IgD-negative memory B cell (primary cell): ENCODE measurements at regions not wholly inside any gene's neighbourhood (a gene's known extent, or its start where the extent isn't known, plus 50 kb on each side); places are given as distances from the start of the nearest gene placed in this dataset.
"Not testable (repeated sequence)": the region's sequence is repeated elsewhere in the genome, so short reads cannot be mapped to it uniquely, and the experiment has no call there.

Experiments
- H3K27ac Mint-ChIP-seq, 3 donors: one replicate each; pipeline ENCODE4 v1.8.0; 2020 to 2022; ENCODE audit warnings: mild to moderate bottlenecking in 3 of 3, mixed read lengths in 3 of 3, moderate library complexity in 1 of 3
- H3K27me3 Mint-ChIP-seq: one replicate; pipeline ENCODE4 v1.8.0; 2021; ENCODE audit warnings: mixed read lengths
- H3K36me3 Mint-ChIP-seq: one replicate; pipeline ENCODE4 v1.8.0; 2020; ENCODE audit warnings: mild to moderate bottlenecking, mixed read lengths
- H3K4me1 Mint-ChIP-seq, 3 donors: one replicate each; pipeline ENCODE4 v1.8.0; 2020 to 2022; ENCODE audit warnings: mixed read lengths in 3 of 3, mild to moderate bottlenecking in 1 of 3
- H3K4me3 Mint-ChIP-seq, 4 donors: one replicate each; pipeline ENCODE4 v1.8.0; 2020 to 2022; ENCODE audit warnings: mild to moderate bottlenecking in 4 of 4, mixed read lengths in 4 of 4, moderate library complexity in 3 of 4
- H3K9me3 Mint-ChIP-seq, 3 donors: one replicate each; pipeline ENCODE4 v1.8.0; 2020 to 2021; ENCODE audit warnings: mixed read lengths in 3 of 3, mild to moderate bottlenecking in 1 of 3

DNA sequence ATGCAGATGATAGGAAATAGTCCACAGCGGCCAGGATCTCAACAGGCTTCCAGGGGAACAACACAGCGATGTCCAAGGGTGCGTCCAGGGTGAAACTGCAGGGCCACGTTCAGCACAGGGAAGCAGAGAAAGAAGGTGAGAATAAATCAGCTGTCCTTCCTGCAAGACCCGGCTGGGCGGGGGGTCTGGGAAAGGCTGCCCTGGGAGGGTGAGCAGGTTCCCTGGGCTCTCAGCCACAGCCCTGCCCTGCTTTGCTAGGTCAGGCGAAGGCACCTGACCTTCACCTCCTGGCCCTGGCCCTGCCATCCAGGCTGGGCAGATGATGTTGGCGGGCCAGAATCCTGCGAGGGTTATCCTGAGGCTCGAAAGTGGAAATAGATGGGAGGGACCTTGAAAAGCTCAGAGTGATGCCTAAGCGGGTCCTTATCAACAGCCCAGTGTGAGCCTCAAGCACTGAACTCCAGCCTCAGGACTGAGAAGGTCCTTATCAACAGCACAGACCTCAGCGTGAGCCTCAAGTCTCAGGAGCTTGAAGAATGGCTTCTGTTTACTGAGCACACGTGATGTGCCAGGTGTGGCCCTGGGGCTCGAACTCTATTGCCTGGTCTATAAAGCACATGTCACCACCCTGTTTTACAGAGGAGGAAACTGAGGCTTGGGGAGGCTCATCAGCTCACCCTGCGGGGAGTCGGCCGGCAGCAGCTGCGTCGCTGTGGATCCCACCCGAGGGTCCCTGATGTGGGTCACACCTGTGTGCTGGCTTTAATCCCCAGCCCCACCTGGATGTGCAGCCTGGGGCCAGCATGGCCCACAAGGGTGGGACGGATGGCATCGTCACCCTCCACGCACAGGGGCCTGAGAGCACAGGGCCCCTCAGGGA is 191.1 kb downstream of the BANP start:
- not testable (repeated sequence) for H3K27ac Mint-ChIP-seq, H3K27me3 Mint-ChIP-seq, H3K4me3 Mint-ChIP-seq

DNA sequence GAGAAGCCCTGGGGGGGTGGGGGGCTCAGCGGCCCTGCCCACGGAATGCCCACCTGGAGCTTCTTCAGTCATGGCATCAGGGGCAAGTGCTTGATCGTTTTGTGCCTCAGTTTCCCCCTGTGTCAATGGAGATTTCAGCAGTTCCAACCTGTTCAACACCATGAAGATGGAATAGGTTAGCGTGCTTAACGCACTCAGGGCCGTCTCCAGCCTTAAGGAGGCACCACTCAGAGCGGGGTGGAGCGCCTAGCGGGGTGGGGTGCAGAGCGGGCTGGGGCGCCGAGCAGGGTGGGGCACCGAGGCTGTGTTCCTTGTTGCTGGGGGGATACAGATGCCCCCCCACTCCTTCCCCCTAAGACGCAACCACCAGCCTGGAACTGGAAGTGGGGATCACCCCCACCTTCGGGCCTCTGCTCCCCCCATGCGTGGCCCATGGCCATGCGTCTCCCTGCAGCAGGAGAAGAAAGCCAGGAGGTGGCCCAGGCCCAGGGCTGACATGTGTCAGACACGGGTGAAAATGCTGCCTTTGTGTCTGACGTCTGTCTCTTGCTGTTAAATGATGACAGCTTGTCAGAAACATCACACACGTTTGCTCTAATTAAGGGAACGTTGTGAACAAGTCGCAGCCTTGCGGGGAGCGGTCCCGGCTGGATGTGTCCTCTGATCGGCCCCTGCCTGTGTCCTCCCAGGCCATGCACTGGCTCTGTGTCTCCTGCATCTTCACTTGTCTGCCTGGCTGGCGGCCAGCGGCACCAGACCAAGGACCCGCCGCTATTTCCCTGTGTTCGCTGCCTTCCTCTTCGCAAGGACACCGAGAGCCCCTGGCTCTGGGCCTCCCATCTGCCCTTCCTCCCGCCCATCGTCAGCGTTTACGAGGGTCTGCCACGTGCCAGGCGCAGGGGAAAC is 192.1 kb downstream of the BANP start:
- H3K27me3 Mint-ChIP-seq, H3K4me3 Mint-ChIP-seq, H3K9me3 Mint-ChIP-seq, H3K4me1 Mint-ChIP-seq, H3K36me3 Mint-ChIP-seq: not testable (repeated sequence)
- peak overlapping the region in 1 of 3 donors; percentile 67 for H3K27ac Mint-ChIP-seq

More for the DNA sequence above, 191.1 kb downstream of the BANP start:
- H3K36me3 Mint-ChIP-seq, H3K4me1 Mint-ChIP-seq: not testable (repeated sequence)
- peaks cover 4 to 14% (median 6%) of the 10 kb centered on the region in 3 donors for H3K9me3 Mint-ChIP-seq

- Mint-ChIP-seq H3K9me3 (no peaks in the 10 kb centered on the region), H3K27ac (peak overlapping the region in 1 of 3 donors; percentile 67), H3K4me3 (no peak overlapping the region), H3K27me3 (peaks cover 2% of the 10 kb centered on the region), H3K36me3 (no peaks in the 10 kb centered on the region), H3K4me1 (peaks cover 0 to 3% (median 0%) of the 10 kb centered on the region in 3 donors)
Observed at GRCh38 chr16:88144028-88144511, 192.8 kb downstream of the BANP start.

GRCh38 chr16:88145376-88145775 is 194.1 kb downstream of the BANP start:
- not testable (repeated sequence) for H3K36me3 Mint-ChIP-seq, H3K27me3 Mint-ChIP-seq, H3K4me3 Mint-ChIP-seq, H3K4me1 Mint-ChIP-seq, H3K9me3 Mint-ChIP-seq, H3K27ac Mint-ChIP-seq

- H3K9me3 Mint-ChIP-seq, H3K4me1 Mint-ChIP-seq, H3K27me3 Mint-ChIP-seq, H3K27ac Mint-ChIP-seq, H3K36me3 Mint-ChIP-seq, H3K4me3 Mint-ChIP-seq: not testable (repeated sequence)
Observed at GRCh38 chr16:88145824-88146405, 194.7 kb downstream of the BANP start.

DNA sequence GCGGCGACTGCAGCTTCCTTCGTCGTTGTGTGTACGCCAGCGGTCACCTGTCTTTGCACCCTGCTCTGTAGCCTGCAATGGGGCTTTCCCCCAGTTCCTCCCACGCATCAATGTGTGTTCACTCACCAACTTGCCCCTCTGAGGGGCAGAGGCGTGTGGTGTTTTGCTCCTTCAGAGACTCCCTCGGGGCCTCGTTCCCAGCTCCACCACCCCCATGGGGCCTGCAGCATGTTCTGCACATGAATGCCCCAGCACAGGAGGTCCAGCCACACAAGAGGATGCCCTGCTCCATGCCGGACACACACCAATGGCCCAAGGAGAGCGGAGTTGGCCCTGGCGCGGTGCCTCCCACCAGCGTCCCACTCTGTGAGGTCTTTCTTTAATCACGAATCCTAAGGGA is 196.8 kb downstream of the BANP start:
- not testable (repeated sequence) for H3K27me3 Mint-ChIP-seq, H3K36me3 Mint-ChIP-seq, H3K4me3 Mint-ChIP-seq, H3K27ac Mint-ChIP-seq, H3K4me1 Mint-ChIP-seq, H3K9me3 Mint-ChIP-seq

GRCh38 chr16:88148682-88149081 is 197.4 kb downstream of the BANP start:
- H3K4me1 Mint-ChIP-seq, H3K4me3 Mint-ChIP-seq, H3K9me3 Mint-ChIP-seq, H3K36me3 Mint-ChIP-seq, H3K27ac Mint-ChIP-seq, H3K27me3 Mint-ChIP-seq: not testable (repeated sequence)

GRCh38 chr16:88149158-88149603 is 197.9 kb downstream of the BANP start:
- H3K36me3 Mint-ChIP-seq, H3K4me1 Mint-ChIP-seq, H3K9me3 Mint-ChIP-seq, H3K27ac Mint-ChIP-seq, H3K4me3 Mint-ChIP-seq, H3K27me3 Mint-ChIP-seq: not testable (repeated sequence)

DNA sequence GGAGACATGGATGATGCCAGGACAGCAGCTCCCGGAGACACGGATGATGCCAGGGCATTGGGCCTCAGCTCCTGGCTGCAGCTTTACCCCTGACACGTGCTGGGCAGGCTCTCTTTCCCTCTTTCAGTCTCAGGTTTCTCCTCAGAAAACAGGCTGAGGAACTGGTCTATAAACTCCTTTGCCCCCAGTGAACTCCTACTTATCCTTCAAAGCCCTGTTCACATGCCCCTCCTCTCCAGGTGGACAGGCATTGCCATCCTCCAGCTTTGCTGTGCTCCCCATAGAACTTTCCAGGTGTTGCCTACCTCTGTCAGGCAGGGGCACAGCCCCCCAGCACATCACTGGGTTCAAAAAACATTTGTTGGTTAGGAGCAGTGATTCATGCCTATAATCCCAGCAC is 198.4 kb downstream of the BANP start:
- not testable (repeated sequence) for H3K36me3 Mint-ChIP-seq, H3K27me3 Mint-ChIP-seq, H3K4me3 Mint-ChIP-seq, H3K27ac Mint-ChIP-seq, H3K9me3 Mint-ChIP-seq, H3K4me1 Mint-ChIP-seq

DNA sequence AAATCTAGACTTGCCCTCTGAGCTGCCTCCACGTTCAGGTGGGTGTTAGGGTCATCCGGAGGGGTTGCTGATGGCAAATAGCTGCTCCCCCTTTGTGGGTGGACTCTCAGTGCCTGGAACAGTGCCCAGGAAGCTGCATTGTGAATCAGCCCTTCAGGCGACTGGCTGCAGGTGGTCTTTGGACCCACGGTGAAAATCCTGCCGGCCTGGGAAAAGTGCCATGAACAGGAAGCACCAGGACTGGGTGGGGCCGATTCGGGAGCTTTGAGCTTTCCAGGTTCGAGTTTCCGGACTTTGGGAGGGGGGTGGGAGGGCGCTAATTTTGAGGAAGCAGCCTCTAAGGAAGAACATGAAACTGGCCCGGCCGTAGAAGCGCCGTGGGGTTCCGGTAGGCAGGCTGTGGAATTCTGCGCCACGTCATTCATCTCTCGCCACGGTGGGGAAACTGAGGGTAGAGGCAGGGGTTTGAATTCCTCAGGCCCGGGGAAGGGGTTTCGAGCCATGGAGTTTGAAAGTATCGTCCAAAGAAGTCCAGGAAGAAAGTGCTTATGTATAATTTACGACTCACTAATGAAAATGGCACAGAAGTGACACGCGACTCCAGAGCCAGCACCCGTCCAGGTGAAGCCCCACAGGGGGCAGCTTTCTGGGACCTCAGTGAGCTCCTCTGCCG is 199.4 kb downstream of the BANP start:
- not testable (repeated sequence) for H3K36me3 Mint-ChIP-seq, H3K27ac Mint-ChIP-seq, H3K9me3 Mint-ChIP-seq, H3K4me3 Mint-ChIP-seq, H3K27me3 Mint-ChIP-seq, H3K4me1 Mint-ChIP-seq

DNA sequence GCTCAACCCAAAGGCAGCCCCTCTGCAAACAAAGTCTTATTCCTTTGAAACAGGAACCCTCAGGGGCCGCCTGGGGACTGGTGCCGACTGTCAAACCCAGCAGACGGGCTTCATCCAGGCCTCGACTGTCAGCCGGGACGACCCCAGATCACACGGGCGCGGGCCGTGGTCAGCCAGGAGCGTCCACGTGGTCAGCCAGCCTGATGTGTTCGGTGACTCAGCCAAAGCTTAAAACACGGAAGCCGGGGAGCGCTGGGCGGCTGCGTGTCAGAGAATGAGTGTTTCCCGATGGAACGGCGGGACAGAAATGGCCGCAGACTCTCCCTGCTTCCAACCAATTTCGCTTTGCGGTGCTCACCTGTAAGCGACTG is 199.9 kb downstream of the BANP start:
- H3K4me1 Mint-ChIP-seq, H3K36me3 Mint-ChIP-seq, H3K9me3 Mint-ChIP-seq, H3K4me3 Mint-ChIP-seq, H3K27me3 Mint-ChIP-seq, H3K27ac Mint-ChIP-seq: not testable (repeated sequence)

DNA sequence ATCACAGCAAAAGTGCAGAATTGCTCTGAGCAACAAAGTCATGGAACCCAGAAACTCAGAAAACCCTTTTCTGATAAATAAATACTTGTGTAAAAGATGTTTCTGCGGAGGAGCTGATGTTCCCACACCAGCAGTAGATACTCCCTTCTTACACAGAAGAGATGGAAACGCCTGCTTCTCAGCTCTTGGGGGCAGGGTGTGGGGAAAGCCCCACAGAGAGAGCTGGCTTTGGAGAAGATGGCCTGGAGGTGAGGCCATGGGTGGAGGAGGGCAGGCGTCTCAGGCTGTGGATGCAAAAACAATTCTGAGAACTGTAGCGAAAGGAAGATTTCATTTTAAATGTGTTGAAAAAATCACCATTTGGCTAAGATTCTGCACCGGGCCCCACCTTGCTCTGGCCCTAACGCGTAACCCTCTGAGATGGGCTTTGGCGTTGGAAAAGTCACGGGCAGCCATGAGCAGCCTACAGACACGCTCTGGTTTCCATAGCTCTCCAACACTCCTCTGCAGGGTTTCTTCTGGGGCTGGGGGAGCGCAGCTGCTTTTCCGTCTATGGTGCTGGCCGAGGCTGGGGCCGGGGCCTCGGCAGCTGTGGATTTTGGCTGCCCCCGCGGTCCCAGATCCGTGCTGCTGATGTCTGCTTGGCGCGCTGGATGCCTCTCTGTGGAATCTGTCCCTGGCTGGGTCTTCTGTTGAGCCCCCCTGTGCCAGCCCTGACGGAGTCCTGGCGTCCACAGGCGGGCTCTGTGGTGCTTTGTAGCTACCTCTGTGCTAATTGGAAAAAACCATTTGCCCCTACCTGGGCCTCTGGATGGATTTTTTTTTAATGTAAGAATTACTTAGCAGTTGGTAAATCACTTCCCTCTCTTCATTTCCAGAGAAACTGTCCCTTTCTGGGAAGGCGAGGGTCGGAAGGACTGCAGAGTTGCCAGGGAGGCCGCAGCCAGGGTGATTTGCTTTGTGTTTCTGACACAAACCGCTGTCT is 200.9 kb downstream of the BANP start:
- H3K36me3 Mint-ChIP-seq, H3K27ac Mint-ChIP-seq, H3K27me3 Mint-ChIP-seq, H3K9me3 Mint-ChIP-seq, H3K4me3 Mint-ChIP-seq, H3K4me1 Mint-ChIP-seq: not testable (repeated sequence)

DNA sequence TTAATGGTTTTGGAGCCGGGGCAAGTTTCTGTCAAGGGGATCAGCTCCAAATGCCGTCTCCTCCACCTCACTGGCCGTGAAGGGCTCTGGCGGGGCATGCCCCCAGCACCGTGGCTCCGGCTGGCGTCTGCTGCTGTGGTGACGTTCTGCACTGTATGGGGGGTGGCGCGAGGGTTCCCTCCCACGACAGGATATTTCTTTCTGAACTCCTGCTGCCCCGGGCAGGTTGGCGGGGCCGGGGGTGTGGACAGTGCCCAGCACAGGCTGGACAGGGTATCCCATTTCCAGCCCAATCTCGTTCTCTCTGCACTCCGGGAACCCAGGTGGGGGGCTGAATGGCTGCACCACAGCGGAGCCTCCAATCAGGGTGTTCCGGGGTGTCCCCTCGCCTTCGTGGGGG is 201.6 kb downstream of the BANP start:
- H3K36me3 Mint-ChIP-seq, H3K4me3 Mint-ChIP-seq, H3K4me1 Mint-ChIP-seq, H3K27ac Mint-ChIP-seq, H3K27me3 Mint-ChIP-seq, H3K9me3 Mint-ChIP-seq: not testable (repeated sequence)

GRCh38 chr16:88153516-88153915 is 202.3 kb downstream of the BANP start:
- not testable (repeated sequence) for H3K36me3 Mint-ChIP-seq, H3K9me3 Mint-ChIP-seq, H3K27ac Mint-ChIP-seq, H3K4me3 Mint-ChIP-seq, H3K27me3 Mint-ChIP-seq, H3K4me1 Mint-ChIP-seq
